A673 (cell line): ENCODE measurements at regions not wholly inside any gene's neighbourhood (a gene's known extent, or its start where the extent isn't known, plus 50 kb on each side); places are given as distances from the start of the nearest gene placed in this dataset.

Experiments
- BruUV-seq: library from RNA; stranded (reverse); fragments of 400-500 nt; replicated peaks from 2 replicates; lab custom pipeline; 2021; lab: Mats Ljungman, UMichigan
- CTCF ChIA-PET: fragments of 300-600 bp; sonication (Branson Sonifier 250); formaldehyde crosslinking; loops from one replicate; lab custom pipeline; 2022; ENCODE audit warnings: antibody characterized with exemption; lab: Charles Lee
- POLR2A ChIA-PET: fragments of 300-600 bp; sonication (Branson Sonifier 250); formaldehyde crosslinking; loops from one replicate; lab custom pipeline; 2022; ENCODE audit warnings: antibody characterized with exemption; ENCODE audit not compliant: low non-redundant PET; lab: Charles Lee
- DNase-seq: peaks from one replicate; pipeline ENCODE4 v3.0.0-alpha.2; 2015; ENCODE audit warnings: low spot score
- H3K27ac ChIP-seq: fragments of 200-600 bp; sonication (generic); 2 replicates; pipeline ENCODE4 v1.5.1; 2016; ENCODE audit warnings: mixed run types, low read depth, mild to moderate bottlenecking, mixed read lengths, antibody characterized with exemption, low read length; ENCODE audit not compliant: poor library complexity, severe bottlenecking
- H3K27me3 ChIP-seq: fragments of 200-600 bp; sonication (generic); replicated peaks from 2 replicates; pipeline ENCODE4 v1.6.1; 2017; ENCODE audit warnings: mixed run types, low read depth, mild to moderate bottlenecking, mixed read lengths, antibody characterized with exemption, low read length; ENCODE audit not compliant: insufficient read depth, poor library complexity
- H3K36me3 ChIP-seq: fragments of 200-600 bp; sonication (generic); 2 replicates; pipeline ENCODE4 v1.6.1; 2016; ENCODE audit warnings: mixed run types, mild to moderate bottlenecking, mixed read lengths, antibody characterized with exemption, low read length; ENCODE audit not compliant: insufficient read depth, poor library complexity, severe bottlenecking
- H3K4me1 ChIP-seq: fragments of 200-600 bp; sonication (generic); 2 replicates; pipeline ENCODE4 v1.6.1; 2017; ENCODE audit warnings: mixed run types, mild to moderate bottlenecking, mixed read lengths, antibody characterized with exemption, low read length; ENCODE audit not compliant: insufficient read depth, poor library complexity, severe bottlenecking
- H3K4me3 ChIP-seq: fragments of 200-600 bp; sonication (generic); 2 replicates; pipeline ENCODE4 v1.5.1; 2016; ENCODE audit warnings: low read depth, mixed run types, mild to moderate bottlenecking, mixed read lengths, low read length; ENCODE audit not compliant: poor library complexity, severe bottlenecking
- H3K9me3 ChIP-seq: fragments of 200-600 bp; sonication (generic); 2 replicates; pipeline ENCODE4 v1.6.1; 2016; ENCODE audit warnings: mixed run types, low read depth, mild to moderate bottlenecking, mixed read lengths, antibody characterized with exemption, low read length; ENCODE audit not compliant: poor library complexity, severe bottlenecking
- EZH2 ChIP-seq: fragments of 200-600 bp; sonication (generic); IDR thresholded peaks from 2 replicates; pipeline ENCODE4 v1.6.1; 2017; ENCODE audit warnings: borderline replicate concordance, low read depth, mild to moderate bottlenecking, mixed read lengths, antibody characterized with exemption, low read length; ENCODE audit not compliant: poor library complexity, severe bottlenecking
- intact Hi-C: fragments of 100-400 bp; cut with micrococcal nuclease; formaldehyde crosslinking; loops from one replicate; pipeline ENCODE4 v1.10.0; 2022; ENCODE audit not compliant: unreplicated experiment
- TF ChIP-seq, protein P1 (sequence below): fragments of 300-800, 200-600 bp; sonication (generic); conservative IDR thresholded peaks from 2 replicates; pipeline ENCODE4 v1.5.1; 2017; ENCODE audit warnings: low read depth, mild to moderate bottlenecking, antibody characterized with exemption, low read length, moderate library complexity, mixed read lengths

DNA sequence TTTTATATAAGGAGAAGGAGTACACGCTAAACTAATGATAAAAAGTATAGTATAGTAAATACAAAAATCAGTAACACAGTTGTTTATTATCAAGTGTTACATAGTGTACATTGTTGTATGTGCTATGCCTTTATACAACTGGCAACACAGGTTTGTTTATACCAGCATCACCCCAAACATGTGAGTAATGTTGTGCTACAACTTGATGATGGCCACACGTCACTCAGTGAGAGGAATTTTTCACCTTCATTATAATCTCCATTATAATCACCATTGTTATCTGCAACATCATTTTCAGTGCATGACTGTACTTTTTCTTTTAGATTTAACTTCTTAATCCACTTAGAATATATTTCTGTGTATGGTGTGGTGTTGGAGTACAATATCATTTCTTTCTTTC, 204.0 kb upstream of the CTNNB1 start:
- no peaks in the 10 kb centered on the region for H3K4me1 ChIP-seq
- ChIA-PET POLR2A (no interaction called here), CTCF (no interaction called here)
- no peak for DNase-seq
- no peaks in the 10 kb centered on the region for H3K36me3 ChIP-seq
- H3K27me3 ChIP-seq: no peaks in the 10 kb centered on the region
- TF ChIP-seq, protein P1, sequence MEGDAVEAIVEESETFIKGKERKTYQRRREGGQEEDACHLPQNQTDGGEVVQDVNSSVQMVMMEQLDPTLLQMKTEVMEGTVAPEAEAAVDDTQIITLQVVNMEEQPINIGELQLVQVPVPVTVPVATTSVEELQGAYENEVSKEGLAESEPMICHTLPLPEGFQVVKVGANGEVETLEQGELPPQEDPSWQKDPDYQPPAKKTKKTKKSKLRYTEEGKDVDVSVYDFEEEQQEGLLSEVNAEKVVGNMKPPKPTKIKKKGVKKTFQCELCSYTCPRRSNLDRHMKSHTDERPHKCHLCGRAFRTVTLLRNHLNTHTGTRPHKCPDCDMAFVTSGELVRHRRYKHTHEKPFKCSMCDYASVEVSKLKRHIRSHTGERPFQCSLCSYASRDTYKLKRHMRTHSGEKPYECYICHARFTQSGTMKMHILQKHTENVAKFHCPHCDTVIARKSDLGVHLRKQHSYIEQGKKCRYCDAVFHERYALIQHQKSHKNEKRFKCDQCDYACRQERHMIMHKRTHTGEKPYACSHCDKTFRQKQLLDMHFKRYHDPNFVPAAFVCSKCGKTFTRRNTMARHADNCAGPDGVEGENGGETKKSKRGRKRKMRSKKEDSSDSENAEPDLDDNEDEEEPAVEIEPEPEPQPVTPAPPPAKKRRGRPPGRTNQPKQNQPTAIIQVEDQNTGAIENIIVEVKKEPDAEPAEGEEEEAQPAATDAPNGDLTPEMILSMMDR: no peak
- TF ChIP-seq EZH2: no peak
- BruUV-seq: no TSS peak
- H3K27ac ChIP-seq: no peak overlapping the region
- no peak overlapping the region for H3K4me3 ChIP-seq
- no peaks in the 10 kb centered on the region for H3K9me3 ChIP-seq
- intact Hi-C loops: no loop called here

DNA sequence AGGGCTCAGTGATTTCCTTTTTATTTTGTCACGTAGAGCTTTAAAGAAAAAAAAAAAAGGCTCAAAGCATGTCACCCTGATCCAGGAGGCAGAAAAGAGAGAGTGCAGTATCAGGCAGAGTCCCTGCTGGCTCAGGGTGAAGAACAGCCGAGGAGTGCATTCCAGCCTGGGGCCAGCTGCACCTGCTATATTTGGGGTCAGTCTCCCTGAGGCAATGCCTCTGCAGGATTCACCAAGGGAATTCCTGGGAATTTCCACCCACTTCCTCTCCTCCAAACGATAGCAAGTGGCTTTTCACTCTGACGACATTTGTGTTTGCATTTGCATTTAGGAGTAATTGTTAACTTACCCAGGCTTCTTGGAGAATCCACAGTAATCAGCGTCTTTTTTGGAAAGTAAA, 202.9 kb upstream of the CTNNB1 start:
- Histone ChIP-seq H3K4me1 (no peaks in the 10 kb centered on the region), H3K4me3 (no peak overlapping the region), H3K27ac (no peak overlapping the region), H3K36me3 (no peaks in the 10 kb centered on the region), H3K27me3 (no peaks in the 10 kb centered on the region), H3K9me3 (no peaks in the 10 kb centered on the region)
- ChIA-PET POLR2A (no interaction called here), CTCF (no interaction called here)
- intact Hi-C loops: no loop called here
- BruUV-seq: no TSS peak
- no peak for DNase-seq
- TF ChIP-seq, protein P1: no peak
- no peak for TF ChIP-seq EZH2

DNA sequence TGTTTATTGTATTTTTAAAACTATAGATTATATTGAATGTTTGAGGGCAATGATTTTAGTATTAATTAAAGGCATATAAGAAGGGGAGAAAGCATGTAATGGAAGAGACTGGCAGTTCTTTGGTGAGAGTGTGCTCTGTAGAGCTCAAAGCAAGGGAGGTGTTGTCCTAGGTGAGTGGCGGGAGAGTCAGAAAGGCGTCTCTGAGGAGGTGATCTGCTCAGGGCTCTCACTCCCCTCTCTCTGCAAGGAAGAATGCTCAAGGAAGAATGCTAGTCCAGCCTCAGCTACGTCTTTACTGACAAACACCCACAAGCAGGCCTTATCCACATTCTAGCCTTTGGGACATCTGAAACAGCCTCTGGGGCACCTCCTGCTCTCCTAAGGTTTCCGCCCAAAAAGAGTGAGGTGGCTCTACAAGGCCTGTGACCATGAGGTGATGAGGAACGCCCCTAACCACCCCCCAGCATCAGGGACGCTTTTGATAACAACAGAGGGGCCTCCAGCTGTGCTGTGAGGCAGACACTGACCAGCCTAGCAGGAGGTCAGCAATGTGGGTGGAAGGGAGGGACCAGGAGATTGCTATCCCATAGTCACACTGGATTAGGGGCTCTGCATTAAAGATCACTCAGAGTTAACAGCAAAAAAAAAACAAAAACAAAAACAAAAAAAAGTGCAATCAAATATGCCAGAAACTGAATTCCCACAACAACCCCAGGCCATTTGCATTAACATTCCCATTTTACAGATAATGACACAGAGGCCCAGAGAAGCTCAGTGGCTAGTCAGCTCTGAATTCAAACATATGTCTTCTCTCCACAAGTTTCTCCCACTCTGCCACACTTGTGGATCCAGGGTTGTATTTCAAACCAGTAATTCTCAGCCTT, 202.2 kb upstream of the CTNNB1 start:
- Histone ChIP-seq H3K4me3 (no peak overlapping the region), H3K27me3 (no peaks in the 10 kb centered on the region), H3K4me1 (no peaks in the 10 kb centered on the region), H3K36me3 (no peaks in the 10 kb centered on the region), H3K9me3 (no peaks in the 10 kb centered on the region), H3K27ac (no peak overlapping the region)
- POLR2A ChIA-PET: no interaction called here
- CTCF ChIA-PET: no interaction called here
- no peak for DNase-seq
- TF ChIP-seq, protein P1: no peak
- TF ChIP-seq EZH2: no peak
- no TSS peak for BruUV-seq
- intact Hi-C loops: no loop called here
